Left hindlimb (tissue), 1 donor: ENCODE measurements at regions not wholly inside any gene's neighbourhood (a gene's known extent, or its start where the extent isn't known, plus 50 kb on each side); places are given as distances from the start of the nearest gene placed in this dataset.
"Not testable (repeated sequence)": the region's sequence is repeated elsewhere in the genome, so short reads cannot be mapped to it uniquely, and the experiment has no call there.

Experiments used
- DNase-seq: peaks from one replicate; pipeline ENCODE4 v3.0.0-alpha.2; 2018

- no peak for DNase-seq
These were observed 95.2 kb downstream of the PLCE1 start for GRCh38 chr10:94088926-94089381.

- DNase-seq = no peak
These were observed 97.9 kb downstream of the PLCE1 start for GRCh38 chr10:94091649-94092048.

GRCh38 chr10:94092848-94093247 is 99.1 kb downstream of the PLCE1 start:
- no peak for DNase-seq

DNA sequence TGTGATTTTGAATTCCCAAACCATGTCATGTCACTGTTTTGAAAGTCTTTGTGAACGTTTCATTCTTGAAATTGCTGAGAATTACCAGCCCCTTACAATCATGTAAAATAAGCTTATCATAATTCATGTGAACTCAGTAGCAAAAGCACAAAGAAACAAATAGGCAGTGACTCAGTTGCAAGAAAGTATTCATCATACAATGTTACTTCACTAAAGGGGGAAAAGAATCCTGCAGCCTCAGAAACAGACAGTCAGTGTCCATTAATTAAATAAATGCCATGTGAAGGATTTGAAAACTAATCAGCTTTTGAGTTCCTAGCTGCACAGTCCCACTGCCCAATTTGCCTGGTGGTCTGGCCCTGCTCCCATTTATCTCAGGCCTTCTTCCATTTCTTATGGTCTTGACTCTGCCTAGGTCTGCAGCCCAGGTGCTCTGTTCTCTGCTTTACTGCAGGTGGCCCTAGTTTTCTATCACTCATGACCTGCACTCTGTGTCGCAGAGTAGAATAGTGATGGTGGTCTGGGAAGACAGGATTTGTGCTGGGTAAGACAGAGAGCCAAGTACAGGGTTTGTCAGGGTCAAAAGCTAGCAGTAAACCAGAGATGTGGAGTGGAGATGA is 99.7 kb downstream of the PLCE1 start:
- no peak for DNase-seq

- DNase-seq = no peak
These were observed 100.8 kb downstream of the PLCE1 start for GRCh38 chr10:94094540-94094939.

- DNase-seq = no peak
These were observed 103.9 kb downstream of the PLCE1 start for GRCh38 chr10:94097656-94098055.

DNA sequence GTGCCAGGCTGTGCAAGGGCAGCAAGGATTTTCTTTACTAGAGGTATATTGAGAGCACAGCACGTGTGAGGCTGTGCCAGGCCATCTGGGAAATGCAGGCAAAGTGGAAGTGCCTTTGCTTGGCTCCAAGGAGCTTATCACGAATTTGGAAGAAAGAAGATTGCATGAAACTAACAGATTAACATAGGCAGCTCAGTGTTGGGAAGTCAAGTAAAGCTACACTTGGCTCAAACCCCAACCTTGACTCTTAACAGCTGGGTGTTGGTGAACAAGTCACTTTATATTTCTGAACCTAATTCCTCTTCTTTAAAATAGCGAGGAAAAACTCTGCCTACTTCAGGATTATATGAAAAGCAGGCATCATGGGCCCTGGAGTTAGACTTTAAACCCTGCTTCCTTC is 105.2 kb downstream of the PLCE1 start:
- DNase-seq = no peak

DNA sequence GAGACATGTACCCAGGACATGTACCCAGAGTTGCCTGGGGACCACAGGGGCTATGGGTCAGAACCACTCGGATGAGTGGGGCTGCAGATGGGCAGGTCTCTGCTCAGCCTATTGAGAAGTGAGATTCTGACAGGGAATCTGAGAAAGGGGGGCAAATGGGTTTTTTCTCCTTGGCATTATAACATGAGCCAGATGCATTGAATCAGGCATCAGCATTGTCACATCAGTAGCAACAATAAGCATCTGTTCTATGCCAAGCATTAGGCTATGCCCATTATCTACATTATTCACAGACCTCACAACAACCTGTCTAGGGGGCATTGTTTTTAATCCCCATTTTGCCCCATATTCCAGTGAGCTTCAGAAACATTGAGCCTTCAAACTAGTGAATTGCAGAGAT is 108.2 kb downstream of the PLCE1 start:
- DNase-seq = no peak

DNA sequence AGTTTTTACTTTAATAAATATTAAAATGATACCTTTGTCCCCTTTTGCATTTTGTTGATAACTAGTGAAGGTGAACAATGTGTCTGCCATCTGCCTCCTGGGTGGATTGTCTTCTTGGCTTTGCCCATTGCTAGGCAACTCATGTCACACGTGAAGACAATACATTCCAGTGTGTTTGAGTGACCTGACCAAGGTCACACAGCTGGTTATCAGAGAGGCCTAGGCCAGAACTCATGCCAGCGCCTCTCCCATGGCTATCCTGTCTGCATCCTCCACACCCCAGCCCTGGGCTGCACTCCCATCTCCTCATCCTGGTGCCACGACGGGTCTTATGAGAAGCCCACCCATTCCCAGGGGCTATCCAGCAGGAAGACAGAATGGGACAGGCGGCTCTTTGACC is 108.7 kb downstream of the PLCE1 start:
- DNase-seq = no peak

- DNase-seq = no peak
These were observed 109.5 kb downstream of the PLCE1 start for GRCh38 chr10:94103192-94103591.

DNA sequence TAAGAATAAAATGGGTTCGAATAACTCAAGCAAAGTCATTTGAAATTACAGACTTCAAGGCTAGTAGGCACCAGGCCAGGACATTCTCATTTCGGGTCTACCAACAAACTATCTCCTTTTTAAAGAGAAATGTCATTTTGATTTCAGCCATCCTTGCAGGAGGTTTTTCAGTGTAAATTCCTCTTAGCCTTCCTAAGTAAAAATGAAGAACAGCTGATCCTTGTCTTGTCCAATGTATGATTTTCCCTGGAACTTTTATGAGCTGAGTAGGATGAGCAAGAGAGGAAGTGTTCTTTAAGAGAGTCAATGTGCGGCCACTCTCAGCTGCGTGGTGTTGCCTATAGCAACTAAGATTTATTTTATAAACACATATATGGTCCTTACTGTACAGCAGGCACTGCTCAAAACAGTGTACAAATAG is 110.1 kb downstream of the PLCE1 start:
- DNase-seq = peak; percentile 47

DNA sequence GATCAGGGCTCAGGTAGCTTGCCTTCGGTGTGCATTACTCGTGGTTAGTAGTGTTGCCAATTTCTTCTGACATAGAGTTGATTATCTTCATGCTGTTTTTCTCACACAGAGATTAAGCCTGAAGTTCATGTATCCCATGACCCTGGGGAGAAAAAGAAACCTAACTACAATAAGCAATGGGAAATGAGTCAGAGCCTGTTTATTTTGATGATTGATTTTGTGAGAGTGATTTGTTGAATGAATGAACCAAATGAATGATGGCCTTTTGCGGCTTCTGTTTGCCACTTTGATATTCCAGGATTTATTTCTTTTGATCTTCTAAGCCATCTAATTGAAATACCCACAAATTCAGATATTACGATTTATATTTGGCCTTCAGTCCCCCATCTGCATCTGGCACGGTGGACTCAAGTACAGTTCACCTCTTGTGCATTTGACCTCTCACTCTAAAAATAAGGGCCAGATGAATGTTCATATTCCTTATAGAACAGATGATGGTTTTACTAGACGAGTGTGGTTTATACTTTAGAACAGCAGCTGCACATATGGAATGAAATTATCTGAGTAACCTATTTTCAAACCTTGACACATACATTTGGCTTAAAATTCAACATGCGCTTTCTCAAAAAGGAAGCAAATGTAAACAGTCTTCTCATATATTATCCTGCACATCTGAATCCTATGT is 110.7 kb downstream of the PLCE1 start:
- DNase-seq = no peak

DNA sequence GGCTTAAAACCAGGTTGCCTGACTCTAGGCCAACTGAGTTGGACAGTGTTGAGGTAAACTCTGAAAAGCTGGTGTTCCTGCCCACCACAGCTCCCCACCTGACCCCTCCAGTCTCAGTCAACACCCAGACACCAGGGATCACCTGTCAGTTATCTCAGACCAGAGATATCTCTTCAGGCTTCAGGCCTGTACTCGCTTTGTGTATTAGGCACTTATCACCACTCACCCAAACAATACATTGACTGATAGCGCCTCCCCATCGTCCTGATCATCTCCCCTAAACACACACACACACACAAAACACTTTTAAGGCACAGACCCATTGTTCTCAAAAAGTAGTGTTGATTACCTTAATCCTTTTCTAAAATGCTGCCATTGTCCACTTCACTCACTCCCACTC is 111.5 kb downstream of the PLCE1 start:
- DNase-seq = no peak

DNA sequence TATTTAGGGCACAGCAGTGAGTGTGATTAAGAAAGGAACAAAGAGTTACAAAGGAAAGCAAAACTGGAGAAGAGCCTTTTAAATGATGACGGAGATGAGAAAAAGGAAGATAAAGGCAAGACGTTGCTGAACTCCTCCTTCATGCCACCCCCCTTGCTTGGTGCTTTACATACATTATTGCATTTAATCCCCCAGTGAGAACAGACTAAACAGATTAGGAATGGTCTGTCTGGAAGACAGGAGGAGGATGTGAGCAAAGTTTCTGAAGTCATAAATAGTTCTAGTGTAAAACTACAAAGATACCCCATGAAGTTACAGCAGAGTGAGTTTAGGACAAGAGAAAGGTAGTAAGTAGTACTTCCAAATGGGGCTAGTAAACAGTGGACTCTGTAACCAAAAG is 113.5 kb downstream of the PLCE1 start:
- DNase-seq = no peak

GRCh38 chr10:94108200-94108599 is 114.5 kb downstream of the PLCE1 start:
- DNase-seq = no peak

DNA sequence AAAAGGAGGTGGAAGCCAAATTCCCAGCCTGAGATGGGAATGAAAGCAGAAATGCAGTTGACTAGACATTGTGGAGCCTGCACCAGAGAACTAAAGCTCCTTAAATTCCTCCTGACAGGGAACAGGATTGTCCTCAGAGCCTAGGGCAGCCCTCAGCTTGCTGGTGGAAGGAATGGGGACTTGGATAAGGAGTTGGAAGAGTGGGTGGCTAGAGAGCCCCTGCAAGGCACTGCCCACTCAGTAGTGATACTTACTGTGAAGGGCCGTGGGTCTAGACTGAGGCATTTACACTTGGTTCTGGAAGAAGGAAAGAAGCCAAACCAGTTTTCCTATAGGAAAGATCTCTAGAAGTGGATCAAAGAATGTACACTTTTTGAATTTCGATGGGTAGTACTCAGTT is 117.6 kb downstream of the PLCE1 start:
- DNase-seq = no peak

DNA sequence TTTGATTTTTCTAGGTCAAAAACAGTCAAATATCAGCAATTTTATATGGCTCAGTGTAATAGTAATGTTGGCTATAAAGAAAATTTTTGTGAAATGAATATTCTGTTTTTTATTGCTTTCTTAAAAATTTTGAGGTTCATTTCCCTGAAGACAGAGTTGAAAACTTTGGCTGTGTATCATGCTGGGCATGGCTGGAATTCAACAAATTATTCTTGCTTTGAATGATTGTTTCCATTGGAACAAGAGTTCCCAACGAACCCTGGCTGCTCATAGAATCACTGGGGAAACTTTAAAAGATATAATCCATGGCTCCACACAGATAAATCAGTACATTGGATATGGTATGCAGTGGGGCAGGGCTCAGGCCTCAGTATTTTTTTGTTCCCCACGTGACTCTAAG is 118.6 kb downstream of the PLCE1 start:
- DNase-seq = no peak

GRCh38 chr10:94115725-94116124 is 122.0 kb downstream of the PLCE1 start:
- DNase-seq = no peak

- no peak for DNase-seq
These were observed 123.1 kb downstream of the PLCE1 start for GRCh38 chr10:94116848-94117247.

DNA sequence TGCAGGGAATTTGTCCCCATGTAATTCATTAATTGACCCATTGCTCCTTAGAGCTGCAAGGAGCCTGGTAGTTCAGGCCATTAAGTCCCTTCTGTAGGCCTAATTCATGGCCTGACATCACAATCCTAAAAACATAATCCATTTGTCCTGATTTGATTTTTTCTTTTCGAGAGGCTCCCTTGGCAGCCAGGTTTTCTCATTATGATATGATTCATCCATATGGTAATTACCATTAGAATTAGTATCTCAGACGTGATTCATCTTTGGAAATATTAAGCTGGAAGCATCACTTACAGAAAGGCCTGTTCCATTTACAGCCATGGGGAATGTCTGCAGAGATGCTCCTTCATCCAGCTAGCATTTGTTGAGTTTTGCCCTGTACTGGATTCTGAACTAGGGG is 128.5 kb downstream of the PLCE1 start:
- DNase-seq = no peak

- no peak for DNase-seq
These were observed 129.7 kb downstream of the PLCE1 start for GRCh38 chr10:94123258-94123995.

DNA sequence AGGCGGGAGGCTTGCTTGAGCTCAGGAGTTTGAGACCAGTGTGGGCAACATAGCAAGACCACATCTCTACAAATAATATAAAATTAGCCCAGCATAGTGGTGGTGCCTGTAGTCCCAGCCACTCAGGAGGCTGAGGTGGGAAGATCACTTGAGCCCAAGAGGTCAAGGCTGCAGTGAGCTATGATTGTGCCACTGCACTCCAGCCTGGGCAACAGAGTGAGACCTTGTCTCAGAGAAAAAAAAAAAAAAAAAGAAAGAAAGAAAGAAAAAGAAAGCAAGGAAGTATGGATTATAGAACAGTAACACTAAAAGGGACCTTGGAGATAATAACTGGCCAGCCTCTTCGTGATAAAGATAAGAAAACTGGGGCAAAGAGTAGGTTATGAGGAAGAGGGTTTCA is 130.4 kb downstream of the PLCE1 start:
- DNase-seq = not testable (repeated sequence)

GRCh38 chr10:94125268-94125667 is 131.5 kb downstream of the PLCE1 start:
- DNase-seq = not testable (repeated sequence)

- no peak for DNase-seq
These were observed 132.1 kb downstream of the PLCE1 start for GRCh38 chr10:94125856-94126255.
